ENCODE measurements at regions not wholly inside any gene's neighbourhood (a gene's known extent, or its start where the extent isn't known, plus 50 kb on each side); places are given as distances from the start of the nearest gene placed in this dataset.
A peak's percentile ranks its signal among the peaks of the same experiment; 100 is the strongest.

DNA sequence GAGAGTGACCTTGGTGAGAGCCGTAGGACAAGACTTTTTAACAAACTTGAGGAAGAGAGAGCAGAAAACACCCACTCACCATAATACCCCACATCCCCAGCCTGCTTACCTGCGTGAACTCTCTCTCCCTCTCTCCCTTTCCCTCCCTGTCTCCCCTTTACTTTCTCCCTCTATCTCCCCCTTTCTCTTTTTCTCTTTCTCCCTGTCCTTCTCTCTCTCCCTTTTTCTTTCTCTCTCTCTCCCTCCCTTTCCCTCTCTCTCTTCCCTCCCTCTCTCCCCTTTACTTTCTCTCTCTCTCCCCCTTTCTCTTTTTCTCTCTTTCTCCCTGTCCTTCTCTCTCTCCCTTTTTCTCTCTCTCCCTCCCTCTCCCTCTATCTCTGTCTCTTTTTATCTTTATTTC lies 464.0 kb upstream of the AUTS2 start:
- DNase-seq = no peak

DNA sequence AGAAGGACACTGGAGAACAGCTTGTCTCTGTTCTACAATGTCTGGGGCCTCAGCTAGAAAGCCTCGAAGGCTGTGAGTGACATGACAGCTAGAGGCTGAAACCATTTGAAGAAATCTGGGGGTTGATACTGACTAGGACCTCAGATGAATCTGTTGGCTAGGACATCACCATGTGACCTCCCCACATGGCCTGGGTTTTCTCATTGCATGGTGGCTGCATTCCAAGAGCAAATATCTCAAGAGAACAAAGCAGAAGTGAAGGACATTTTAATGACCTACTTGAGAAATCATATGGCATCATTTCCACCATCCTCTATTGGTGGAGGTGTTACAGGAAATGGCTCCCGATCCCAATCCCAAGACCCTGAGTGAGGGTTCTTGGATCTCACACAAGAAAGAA lies 450.6 kb upstream of the AUTS2 start:
- no peak for DNase-seq

DNA sequence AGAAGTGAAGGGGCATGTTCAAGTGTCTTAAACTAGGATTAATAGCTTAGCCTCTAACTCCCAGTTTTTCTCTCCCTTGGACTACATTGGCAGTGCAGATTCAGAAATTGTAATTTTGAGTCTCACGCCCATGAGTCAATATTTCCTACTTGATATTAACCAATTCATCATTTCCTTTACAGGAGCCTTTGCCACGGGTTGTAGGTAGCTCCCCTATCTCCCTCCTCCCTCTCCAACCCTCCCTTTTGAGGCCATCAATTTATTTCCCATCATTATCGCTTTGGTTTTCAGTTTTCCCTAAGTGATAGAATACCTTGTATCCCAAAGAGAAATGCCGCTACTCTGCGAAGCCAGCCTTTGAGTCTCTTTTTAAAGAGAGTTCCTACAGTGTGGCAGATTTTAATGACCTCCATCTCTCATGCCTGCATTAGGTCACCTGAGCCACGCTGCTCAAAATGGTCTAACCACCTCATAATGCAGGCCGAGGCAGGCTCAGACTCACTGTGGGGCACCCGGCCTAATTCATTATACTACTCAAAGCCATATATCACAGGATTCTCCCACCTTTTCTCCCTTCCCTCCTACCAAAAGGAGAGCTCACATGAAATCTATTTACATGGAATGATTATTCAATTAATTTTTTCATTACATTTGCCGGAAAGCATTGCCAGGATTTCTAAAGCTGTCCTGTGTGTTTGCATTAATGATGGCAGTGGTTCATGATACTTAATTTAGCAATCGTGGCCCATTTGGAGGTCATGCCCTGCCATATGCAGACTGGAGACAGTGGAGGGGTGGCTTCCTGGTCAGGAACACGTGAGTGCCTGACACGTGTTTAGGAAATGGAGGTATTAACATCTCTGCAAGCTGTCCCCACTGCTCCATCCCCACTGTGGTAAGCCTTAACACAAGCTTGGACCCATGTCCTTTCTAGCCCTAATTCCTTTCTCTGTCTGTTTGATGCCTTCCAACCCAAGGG lies 448.2 kb upstream of the AUTS2 start:
- no peak for DNase-seq

DNA sequence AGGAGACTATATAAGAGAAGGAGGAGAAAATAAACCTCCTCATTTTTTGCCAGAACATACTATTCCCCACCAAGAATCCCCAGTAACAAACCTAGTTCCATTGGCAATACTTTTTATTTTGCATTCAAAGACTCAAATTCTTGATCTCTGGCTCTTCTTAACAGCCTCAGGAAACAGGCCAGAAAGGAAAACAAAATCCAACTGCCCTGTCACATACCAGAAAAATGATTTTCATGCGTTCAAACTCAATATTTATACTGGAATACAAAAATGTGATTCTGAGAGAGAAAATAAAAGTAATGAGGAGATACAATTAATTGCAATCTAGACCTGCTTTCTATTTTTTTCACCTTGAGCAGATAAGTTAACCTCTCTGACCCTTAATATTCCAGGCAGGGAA lies 435.9 kb upstream of the AUTS2 start:
- no peak for DNase-seq

GRCh38 chr7:69162931-69163670 lies 435.2 kb upstream of the AUTS2 start:
- DNase-seq = no peak

DNA sequence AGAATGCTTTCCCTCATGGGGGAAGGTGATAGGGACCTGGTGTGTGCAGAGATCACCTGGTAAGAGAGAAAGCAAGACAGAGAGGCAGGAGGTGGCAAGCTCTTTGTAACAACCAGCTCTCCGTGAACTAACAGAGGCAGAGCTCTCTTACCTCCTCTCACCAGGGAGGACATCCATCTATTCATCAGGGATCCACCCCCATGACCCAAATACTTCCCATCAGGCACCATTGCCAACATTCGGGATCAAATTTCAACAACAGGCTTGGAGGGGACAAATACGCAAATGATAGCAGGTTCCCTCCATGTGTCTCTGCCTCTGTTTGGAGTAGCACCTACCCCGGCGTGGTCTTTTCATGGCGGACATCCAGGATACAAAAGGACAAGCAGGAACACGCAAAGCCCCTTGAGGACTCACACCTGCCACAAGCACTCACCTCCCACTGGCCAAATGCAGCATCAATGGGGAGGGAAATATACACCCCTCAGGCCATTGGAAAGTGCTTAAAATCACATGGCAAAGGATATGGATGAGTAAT lies 431.2 kb upstream of the AUTS2 start:
- DNase-seq = no peak

DNA sequence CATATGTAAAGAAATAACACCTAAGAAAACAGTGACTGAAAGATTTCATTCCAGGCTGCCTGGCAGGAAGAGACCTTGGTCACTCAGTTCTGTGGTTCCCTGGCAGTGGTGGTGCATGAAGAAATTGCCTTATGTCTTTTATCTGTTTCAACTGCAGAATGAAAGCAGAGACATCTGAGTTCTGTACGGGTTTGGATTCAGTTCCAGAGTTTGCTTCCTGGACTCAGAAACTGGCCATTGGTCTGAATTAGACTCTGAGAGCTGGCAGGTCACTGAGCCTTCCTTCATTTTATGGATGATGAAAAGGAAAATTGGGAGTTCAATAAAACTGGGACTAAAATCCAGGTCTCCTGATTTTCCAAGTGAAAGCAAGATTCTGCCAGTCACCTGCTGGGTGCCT lies 428.9 kb upstream of the AUTS2 start:
- DNase-seq = no peak

- no peak for DNase-seq
Measured at GRCh38 chr7:69172357-69173077, 425.8 kb upstream of the AUTS2 start.

- no peak for DNase-seq
Measured at GRCh38 chr7:69173341-69173740, 424.9 kb upstream of the AUTS2 start.

DNA sequence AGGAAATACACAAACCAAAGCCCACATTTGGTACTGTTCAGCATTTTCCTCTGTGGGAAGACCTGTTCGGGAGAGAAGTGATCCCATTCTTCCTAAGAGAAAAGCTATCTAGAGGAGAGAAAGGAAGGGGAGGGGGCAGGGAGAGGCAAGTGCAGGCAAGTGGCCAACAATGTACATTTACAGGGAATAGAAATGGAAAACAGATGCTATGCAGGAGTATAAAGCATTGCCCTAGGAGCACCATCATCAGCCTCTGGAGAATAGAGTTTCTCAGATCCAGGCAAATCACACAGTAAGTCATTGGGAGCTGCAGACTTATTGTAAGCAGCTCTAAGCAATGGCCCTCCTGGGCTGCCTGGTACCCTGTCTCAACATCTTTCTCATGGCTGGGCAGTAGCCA lies 424.4 kb upstream of the AUTS2 start:
- DNase-seq = no peak

- DNase-seq = no peak
Measured at GRCh38 chr7:69176841-69177240, 421.4 kb upstream of the AUTS2 start.

DNA sequence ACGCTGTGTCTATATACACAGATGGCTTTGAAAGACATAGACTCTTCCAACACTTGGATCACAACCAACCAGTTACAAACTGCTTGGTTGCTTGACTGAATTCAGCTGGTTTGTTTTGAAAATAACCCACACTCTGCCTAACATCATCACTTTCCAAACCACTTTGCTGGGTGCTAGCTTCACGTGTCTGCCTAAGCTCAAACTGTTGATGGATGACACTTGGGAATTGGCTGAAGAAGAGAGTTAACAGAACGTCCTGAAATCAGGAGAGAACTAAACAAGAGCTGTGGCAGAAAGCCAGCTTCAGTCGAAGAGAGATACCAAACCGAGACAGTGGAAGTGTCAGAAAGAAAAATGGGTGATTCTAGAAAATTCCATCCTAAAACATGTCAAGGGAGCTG lies 420.8 kb upstream of the AUTS2 start:
- DNase-seq = no peak

- DNase-seq = no peak
Measured at GRCh38 chr7:69177941-69178494, 420.3 kb upstream of the AUTS2 start.

- DNase-seq = no peak
Measured at GRCh38 chr7:69180662-69181061, 417.6 kb upstream of the AUTS2 start.

GRCh38 chr7:69182596-69183467 lies 415.4 kb upstream of the AUTS2 start:
- DNase-seq = peak; percentile 5

DNA sequence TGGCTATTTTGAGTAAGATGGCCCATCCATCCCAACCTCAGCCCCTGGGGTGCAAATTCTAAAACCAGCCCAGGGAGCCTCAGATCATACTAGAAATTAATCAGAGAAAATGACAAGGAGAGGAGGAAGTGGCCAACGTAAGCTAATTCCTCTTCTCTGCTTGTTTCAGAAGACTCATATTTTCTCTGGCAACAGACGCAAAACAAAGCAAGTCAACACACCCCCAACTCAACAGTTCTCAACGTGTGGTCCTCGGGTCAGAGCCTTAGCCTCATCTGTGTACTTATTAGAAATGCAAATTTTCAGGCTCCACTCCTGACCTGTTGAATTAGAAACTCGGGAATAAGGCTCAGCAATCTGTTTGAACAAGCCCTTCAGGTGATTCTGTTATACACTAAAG lies 413.9 kb upstream of the AUTS2 start:
- no peak for DNase-seq

DNA sequence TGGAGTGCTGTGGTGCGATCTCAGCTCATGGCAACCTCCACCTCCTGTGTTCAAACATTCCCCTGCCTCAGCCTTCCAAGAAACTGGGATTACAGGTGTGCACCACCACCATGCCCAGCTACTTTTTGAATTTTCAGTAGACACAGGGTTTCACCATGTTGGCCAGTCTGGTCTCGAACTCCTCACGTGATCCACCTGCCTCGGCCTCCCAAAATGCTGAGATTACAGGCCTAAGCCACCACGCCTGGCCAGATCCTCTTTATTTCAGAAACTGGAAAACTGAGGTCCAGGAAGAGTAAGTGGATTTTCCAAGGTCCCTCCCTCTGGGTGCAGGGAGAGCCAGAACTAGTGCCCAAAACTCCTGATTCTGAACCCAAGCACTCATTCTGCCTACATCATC lies 413.1 kb upstream of the AUTS2 start:
- no peak for DNase-seq

GRCh38 chr7:69186974-69187373 lies 411.3 kb upstream of the AUTS2 start:
- no peak for DNase-seq

GRCh38 chr7:69187824-69188333 lies 410.4 kb upstream of the AUTS2 start:
- no peak for DNase-seq

DNA sequence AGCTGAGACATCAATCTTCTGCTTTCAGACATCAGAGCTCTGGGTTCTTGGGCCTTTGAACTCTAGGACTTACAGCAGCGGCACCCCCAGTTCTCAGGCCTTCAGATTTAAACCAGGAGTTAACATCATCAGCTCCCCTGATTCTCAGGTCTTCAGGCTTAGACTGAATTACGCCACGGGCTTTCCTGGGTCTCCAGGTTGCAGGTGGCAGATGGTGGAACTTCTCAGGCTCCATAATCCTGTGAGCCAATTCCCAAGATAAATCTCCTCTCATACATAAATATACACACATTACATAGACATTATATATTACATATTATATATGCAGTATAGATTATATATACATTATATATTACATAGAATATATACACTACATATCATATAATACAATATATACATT lies 408.9 kb upstream of the AUTS2 start:
- no peak for DNase-seq

- no peak for DNase-seq
Measured at GRCh38 chr7:69190025-69190424, 408.2 kb upstream of the AUTS2 start.

DNA sequence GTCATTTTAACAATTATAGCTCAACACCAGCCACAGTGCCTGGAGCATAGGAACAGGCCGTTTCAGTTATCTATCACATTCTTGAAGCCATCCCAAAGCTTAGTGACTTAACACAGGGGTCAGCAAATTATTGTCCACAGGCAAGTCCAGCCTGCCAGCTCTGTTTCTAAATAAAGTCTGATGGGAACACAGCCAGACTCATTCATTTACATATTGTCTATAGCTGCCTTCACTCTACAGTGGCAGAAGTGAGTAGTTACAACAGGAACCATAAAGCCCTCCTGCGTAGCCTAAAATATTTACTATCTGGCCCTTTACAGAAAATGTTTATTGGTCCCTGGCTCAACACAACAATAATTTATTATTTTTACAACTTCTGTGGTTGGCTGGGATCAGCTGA lies 407.5 kb upstream of the AUTS2 start:
- DNase-seq = no peak

All from GF-D8 (cell line).